HG03469 (cell line): ENCODE measurements at regions not wholly inside any gene's neighbourhood (a gene's known extent, or its start where the extent isn't known, plus 50 kb on each side); places are given as distances from the start of the nearest gene placed in this dataset.
"Not testable (repeated sequence)": the region's sequence is repeated elsewhere in the genome, so short reads cannot be mapped to it uniquely, and the experiment has no call there.

Experiments
- ATAC-seq: cut with Tn5 transposase; IDR thresholded peaks from one replicate; pipeline ENCODE4 v1.9.1; 2021; ENCODE audit warnings: mild to moderate bottlenecking, moderate library complexity, moderate number of reproducible peaks; ENCODE audit not compliant: unreplicated experiment

DNA sequence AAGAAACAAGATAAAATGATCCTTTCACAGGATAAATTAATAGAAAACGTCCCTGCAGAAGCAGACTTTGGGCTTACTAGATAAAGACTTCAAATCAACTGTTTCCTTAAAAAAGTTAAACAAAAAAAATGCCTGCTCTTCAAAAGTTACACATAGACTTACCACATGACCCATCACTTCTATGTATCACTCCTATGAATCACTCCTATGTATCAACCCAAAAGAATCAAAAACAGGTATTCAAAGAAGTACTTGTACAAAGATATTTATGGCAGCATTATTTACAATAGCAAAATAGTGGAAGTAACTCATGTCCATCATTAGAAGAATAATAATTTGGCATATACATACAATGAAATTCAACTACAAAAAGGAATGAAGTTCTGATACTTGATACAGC lies 56.3 kb upstream of the PRDM9 start:
- ATAC-seq = no peak

DNA sequence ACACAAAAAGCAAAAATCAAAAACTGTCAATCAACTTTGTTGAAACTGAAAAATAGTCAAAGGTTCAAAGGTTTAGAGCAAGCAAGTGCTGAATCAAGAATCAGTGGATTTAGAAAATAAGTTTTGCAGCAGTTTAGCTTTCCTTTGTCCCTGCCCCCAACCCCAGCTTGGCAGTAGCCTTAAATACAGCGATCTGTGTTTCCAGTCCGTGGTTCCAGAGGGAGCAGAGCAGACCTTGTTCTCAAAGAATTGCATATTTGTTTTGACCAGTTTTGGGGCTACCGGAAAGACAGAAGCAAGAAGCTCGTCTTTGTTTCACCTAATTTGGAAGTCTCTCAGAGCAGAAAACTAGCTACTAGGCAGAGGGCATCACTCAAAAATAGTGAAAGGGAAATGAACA lies 57.2 kb upstream of the PRDM9 start:
- no peak for ATAC-seq

DNA sequence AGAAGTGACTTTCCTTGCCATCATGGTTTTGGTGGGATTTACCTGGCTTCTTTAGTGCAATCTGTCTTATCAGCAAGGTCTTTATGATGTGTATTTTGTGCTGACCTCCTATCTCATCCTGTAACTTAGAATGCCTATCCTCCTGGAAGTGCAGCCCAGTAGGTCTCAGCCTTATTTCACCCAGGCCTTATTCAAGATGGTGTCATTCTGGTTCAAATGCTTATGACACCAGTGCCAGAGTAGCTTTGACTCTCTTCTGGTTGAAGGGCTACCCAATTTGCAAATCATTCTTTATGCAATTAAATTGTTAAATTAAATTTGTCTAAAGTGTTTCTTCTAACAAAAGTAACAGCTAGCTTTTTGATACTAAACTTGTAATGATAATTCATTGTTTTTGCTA lies 58.8 kb upstream of the PRDM9 start:
- ATAC-seq = no peak

DNA sequence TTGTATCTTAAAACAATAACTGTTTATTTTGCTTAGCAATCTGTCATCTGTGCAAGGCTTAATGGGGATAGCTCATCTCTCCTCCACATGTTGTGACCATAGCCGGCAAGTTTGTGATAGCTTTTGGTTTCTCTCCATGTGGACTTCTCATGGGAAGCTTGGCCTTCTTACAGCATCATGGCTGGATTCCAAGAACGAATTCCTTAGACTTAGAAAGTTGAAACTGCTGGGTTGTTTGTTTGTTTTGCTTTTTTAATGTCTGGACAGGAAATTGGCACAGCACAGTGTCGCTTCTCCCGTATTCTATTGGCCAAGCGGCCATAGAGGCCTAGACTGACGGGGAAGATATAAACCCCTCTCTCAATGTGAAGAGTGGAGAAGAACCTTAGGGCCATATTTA lies 61.0 kb upstream of the PRDM9 start:
- no peak for ATAC-seq

DNA sequence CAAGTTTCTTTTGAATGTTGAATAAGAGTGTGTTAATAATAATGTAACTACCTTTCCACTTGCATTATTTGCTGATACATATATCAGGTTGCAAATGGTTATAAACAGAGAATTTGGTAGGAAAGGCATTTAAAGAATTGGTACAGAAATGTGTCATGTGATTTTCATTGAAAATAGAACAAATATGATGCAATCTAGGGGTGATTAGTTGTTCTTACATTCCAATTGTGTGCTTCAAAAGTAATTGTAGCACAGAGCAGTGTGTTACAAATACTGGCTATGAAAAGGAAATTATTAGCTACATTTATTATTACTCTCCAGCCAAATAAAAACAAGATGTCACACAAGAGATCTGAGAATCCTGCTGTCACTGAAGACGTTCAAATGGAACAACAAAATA lies 61.8 kb upstream of the PRDM9 start:
- ATAC-seq = no peak

DNA sequence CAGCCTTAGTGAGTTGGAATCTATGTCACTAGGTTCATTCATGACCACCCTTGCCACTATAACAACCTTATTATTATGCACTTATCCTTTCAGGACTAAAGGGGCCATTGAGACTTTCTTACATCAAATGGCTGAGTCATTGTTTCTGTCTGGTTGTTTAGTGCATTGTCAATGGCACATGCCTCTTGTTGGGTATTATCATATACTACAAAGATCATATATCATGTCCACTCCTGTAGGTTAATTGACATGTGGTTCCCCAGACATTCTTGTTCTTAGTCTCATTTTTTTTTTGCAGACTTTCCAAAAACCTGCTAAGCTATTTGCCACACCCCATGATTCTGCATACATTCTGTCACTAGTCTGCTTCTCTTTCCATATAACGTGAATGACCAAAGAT lies 66.7 kb upstream of the PRDM9 start:
- ATAC-seq = no peak

DNA sequence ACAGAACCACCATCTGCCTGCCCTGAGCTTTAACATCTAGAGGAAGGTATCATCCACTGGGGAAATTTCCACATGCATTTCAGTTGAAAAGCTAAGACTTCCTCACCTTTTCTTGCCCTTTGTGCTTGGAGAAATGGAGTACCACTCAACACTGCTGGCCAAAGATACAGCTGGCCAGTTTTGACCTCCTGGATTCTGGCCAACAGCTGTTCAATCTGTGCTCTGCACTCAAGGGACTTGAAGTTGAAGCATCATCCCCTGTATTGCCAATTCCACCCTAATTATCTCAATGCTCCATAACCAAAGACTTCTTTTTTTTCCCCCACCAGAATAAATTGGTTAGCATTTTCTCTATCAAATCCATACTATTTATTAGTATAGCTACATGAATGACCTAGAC lies 70.4 kb upstream of the PRDM9 start:
- ATAC-seq = no peak

DNA sequence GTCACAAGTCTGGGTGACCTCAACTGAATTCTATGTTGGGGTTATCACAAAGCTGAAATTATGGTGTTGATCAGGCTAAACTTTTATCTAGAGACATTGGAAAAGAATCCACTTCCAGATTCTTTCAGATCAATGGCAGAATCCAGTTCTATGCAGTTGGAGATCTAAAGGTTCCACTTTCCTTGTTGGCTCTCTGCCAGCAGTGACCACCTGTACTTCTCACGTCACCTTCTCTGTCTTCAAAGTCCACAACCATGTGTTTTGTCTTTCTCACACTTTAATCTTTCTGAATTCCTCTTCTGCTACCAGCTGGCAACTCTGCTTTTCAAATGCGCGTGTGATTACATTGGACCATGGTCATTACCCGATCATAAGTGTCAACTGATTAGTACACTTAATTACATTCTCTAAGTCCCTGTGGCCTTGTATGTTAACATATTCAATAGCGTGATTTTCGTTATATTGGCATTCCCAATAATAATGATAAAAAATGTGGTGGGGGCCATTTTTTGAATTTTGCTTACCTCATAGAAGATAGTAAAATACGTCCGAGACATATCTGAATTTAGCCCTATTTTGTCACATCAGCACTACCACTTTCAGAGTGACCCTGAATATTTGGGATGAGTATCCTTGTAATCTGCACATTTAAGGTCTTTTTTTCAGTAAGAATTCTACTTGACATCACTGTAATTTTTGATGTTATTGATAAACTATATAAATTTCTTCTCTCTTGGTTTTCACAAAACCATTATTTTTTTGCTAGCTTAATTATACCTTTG lies 73.7 kb upstream of the PRDM9 start:
- ATAC-seq = no peak

DNA sequence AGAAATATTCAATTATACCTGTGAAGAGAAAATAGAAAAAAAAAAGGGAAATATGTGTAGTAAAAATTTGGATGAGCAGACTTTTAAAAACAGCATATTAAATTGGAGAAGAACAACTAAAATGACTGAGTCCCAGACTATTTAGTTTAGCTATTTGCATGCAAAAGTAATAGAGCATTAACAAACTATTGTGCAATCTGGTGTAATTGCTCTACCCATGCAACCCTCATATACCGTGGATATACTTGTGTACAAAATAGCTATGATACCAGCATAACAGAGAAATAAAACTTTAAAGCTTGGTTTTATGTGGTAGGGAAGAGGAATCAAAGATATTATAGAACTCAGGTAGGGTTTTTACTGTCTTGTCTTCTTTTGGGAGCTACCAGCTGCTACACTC lies 78.7 kb upstream of the PRDM9 start:
- ATAC-seq = no peak

DNA sequence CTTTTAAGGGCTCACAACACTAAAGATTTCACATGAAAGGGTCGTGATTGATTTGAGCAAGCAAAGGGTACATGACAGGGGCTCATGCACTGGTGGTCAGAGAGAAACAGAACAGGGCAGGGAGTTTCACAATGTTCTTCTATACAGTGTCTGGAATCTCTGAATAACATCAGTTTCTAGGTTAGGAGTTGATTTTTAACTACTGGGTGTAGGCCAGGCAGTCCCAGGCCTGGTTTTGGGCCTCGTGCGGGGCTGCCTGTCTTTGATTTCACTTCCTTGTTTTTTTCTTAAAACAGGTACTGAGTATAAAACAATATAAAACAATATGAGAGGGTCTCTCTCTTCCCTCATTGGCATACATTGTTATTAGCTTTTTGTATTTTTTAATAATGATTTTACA lies 87.2 kb upstream of the PRDM9 start:
- ATAC-seq = not testable (repeated sequence)

DNA sequence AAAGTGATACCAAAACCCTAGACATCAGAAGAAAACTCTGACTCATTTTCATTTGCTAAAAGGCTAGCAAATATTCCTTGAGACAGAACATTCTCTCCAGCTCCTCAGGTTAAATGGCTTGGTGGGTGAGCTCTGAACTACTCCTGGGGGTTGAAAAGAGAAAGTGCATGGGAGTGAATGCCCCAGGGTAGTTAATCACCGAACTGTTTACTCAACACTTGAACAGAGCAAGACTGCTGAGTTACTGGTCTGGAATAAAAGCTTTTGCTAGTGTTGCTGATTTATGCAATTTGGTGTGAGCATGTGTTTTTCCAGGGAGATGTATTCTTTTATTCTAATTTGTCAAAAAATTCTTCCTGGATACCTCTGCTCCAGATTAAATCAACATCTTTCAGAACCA lies 88.3 kb upstream of the PRDM9 start:
- ATAC-seq = no peak

DNA sequence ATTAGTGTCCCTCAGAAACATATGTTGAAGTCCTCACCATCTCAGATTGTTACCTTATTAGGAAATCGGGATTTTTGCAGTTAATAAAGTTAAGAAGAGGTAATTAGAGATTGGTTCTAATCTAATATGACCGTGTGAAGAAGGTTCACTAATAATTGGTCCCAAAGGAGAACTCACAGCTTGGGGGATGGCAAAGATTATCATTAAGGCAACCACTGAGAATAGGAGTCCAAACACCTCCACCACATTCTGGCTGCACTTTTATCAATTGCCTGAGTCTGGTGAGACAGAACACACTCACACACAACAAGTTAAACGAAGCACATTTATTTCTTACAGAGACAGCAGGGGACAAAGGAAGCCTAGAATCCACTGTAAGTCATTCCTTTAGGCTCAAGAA lies 94.9 kb upstream of the PRDM9 start:
- ATAC-seq = no peak

DNA sequence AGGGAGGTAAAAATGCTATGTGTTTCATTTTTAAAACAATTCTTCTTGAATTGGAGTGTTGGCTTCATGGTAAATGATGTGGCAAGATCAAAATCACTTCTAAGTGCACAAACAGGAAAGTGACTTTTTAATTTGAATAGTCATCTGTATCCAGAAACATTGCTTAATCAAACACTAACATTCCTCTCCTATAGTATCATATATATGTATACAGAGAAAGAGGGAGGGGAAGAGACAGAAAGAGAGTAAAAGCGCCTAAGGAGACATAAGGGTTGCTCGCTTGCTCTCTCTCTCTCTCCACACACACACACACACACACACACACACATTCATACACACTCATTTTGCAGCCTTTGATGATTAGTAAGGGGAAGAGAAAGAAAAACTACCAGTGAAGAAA lies 95.4 kb upstream of the PRDM9 start:
- no peak for ATAC-seq

DNA sequence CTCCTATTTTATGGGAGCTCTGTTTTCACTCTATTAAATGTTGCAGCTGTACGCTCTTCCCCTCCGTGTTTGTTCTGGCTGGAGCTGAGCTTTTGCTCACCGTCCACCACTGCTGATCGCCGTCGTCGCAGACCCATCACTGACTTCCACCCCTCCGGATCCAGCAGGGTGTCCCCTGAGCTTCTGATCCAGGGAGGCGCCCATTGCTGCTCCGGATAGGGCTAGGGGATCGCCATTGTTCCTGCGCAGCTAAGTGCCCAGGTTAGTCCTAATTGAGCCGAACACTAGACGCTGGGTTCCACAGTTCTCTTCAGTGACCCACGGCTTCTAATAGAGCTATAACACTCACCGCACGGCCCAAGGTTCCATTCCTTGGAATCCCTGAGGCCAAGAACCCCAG lies 96.2 kb upstream of the PRDM9 start:
- no peak for ATAC-seq

DNA sequence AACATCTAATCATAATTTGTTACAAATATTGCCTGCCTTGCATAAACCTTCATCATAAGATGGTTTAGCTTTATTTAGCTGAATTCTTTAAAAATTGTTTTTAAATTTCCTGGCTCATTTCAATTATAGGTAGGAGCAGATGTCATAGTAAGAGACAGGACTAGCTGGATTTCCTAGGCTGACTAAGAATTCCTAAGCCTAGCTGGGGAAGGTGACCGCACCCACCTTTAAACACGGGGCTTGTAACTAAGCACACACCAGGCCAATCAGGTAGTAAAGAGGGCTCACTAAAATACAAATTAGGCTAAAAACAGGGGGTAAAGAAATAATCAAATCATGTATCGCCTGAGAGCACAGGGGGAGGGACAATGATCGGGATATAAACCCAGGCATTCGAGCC lies 96.6 kb upstream of the PRDM9 start:
- ATAC-seq = not testable (repeated sequence)

DNA sequence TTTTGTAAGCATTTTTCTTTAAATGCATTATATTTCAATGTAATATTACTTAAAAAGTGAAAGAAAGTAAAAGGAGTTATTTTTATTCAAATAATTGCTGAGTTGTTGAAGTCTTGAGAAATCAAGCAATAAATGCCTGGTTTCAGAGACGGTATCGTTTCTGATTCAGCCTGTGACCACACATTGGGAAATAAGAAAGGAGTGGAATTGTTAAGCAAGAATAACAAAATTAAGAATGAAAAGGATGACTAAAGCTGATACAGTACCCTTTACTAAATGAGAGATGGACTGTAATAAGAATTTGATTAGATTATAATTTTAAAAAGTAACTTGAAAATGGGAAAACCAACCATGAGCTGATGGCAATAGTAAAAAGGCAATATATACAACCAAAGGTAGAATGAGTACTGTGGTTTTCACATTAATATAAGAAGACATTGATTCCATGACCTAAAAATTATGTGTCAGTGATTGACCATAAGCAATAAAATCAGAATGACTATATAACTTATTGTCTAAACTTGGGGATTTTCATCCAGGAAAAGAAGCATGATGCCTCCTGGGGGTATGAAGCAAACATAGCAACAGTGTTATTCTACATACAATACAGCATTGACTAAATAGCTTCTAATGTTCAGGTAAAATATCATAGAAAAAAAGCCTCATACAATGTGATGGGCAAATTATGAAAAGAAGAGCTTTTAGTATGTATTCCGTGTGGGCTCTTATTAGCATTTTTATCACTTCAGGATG lies 101.9 kb upstream of the PRDM9 start:
- no peak for ATAC-seq

DNA sequence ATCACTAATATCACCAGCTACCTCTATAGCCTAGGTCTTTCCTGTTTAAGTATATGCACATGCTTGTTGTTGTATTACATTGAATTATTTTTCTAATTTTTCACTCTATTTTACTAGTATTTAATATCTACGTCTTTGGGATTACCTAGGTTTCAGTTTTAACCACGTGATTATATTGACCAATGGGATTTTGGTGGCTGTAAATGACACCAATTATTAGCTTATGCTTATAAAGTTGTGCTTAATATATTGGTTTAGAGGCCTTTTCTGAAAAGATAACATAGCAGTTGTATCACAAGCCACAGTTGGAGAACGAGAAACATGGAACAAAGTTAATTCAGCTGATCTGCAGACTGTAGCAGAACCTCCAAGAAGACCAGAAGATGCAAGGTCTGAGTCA lies 104.8 kb upstream of the PRDM9 start:
- no peak for ATAC-seq

DNA sequence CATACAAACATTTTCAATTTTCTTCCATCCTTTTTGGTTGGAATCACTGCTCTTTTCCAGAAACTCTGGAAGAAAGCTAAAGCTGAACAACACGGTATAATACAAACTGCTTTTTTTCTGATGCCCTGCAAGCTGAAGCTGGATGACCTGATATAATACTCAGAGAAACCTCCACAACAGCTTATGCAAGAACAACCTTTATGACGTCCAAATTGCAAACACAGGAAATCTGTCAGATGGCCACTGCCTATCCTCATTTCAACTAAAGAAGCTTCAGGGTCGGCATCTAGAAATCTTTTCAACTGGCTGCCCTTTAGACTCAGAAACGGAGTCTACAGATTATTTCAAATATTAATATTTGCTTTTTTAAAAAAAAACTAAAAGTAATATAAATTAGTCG lies 106.5 kb upstream of the PRDM9 start:
- ATAC-seq = no peak

DNA sequence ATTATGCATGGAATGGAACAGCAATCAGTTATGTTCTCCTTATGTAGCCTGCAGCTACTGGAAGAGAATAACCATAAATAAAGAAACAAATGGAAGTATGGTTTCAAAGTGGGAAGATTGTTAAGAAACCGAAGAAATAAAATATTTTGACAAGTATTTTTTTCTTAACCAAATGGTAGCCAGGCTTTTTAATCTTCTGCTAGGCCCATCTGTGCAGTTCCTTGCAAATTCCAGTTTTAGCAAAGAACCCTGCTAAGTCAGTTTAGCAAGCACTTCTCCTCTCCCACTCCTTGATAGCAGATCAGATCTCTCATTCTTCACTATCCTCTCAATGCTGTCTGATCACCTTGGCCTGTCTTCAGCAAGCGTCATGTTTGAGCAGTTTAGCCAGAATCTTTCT lies 111.1 kb upstream of the PRDM9 start:
- ATAC-seq = no peak

DNA sequence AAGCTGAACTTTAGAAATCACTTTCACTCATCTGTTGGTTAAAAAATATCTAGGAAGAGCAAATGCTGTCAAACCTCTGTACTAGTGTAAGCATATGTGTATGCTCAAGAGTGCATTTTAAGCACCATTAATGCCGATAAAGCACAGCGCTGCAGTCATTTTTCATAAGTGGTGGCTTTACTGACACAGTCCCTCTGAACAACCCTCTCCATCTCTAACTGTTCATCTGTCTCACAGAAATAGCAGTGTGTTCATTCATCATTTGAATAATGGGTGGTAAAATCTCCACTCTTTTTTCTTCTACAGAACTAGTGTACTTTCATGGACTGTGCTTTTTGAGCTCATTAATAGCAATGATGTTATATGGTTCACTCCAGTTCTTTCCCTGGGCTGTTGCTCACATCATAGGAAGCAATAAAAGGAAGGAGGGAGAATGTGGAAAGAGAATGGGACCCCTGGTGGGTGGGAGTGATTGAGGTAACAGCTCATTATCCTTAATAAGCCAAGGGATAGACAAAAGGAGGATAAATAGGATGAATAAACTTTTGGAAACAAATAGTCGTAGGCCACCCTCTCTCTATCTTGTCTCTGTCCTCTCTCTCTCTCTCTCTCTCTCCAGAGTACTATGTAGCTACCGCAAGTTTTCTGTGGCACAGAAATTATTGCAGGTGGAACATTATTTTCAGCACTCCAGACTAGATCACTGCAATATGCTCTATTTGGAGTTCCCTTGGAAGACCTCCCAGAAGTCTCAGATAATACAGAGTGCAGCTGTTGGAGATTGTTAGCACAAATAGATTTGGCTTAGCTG lies 117.9 kb upstream of the PRDM9 start:
- ATAC-seq = no peak

DNA sequence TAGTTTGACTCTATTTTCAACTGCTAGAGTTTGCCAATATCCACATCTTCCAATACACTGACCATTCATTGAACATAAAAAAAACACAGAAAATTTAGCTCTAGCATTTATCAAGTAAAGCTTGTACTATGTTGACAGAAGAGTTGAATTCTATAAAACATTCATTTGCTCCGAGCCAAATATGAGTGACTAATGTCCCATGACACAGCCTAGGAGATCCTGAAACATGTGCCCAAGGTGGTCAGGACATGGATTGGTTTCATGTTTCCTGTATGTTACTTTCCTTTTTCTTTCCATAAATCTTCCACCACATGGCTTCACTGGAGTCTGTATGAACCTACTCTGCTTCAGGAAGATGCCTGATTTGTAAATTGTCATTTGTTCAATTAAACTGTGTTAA lies 122.4 kb upstream of the PRDM9 start:
- no peak for ATAC-seq

DNA sequence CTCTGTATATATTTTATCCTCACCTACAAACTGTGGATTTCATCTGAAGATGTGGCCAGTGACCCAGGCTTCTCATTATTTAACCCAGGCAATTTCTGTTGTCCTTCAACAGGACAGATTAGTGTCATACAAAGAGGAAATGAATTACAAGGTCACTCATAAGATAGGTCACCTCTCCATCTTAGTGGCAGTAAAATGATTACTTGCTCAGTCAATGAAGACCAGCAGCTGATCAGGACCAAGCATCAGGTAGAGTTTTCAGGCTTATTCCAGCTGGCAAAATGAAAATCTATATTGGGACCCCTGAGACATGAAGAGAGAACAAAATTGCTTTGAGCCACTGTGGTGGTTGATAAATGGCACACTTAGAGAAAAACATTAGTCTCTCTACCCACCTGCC lies 135.2 kb upstream of the PRDM9 start:
- ATAC-seq = no peak
